NT2/D1 (cell line): ENCODE measurements at regions not wholly inside any gene's neighbourhood (a gene's known extent, or its start where the extent isn't known, plus 50 kb on each side); places are given as distances from the start of the nearest gene placed in this dataset.

Experiments used
- SUZ12 ChIP-seq: IDR thresholded peaks from 2 replicates; pipeline ENCODE4 v1.6.1; 2011; ENCODE audit not compliant: insufficient read length, insufficient read depth; ENCODE audit errors: extremely low read depth
- YY1 ChIP-seq: IDR thresholded peaks from 2 replicates; pipeline ENCODE4 v1.6.1; 2011; ENCODE audit not compliant: insufficient read length, insufficient read depth
- ZNF274 ChIP-seq: IDR thresholded peaks from 2 replicates; pipeline ENCODE4 v1.6.1; 2011; ENCODE audit warnings: mild to moderate bottlenecking, low read depth, low read length

DNA sequence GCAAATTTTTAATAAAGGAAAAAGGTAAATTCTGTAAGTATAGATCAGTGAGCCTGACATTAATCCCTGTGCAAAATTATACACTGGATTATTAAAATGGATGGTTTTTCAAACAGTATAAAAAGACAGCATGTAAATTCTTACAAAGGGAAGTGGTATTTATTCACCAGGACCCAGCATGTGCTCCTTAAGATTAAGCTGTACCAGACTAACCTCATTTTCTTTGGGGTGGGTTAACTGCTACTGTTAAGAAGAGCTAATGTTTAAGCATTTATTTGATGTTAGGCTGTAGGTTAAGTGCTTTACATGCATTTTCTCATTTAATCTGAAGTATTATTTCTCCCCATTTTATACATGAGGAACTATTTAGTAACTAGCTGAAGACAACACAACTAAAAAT is 60.3 kb upstream of the RFX3 start:
- TF ChIP-seq SUZ12: no peak
- TF ChIP-seq YY1: no peak
- no peak for TF ChIP-seq ZNF274
